ENCODE measurements at regions not wholly inside any gene's neighbourhood (a gene's known extent, or its start where the extent isn't known, plus 50 kb on each side); places are given as distances from the start of the nearest gene placed in this dataset.

GRCh38 chr1:82091265-82091664 is 290.5 kb downstream of the ADGRL2 start:
- intact Hi-C loops (cut with DNase I): no loop called here
- ATAC-seq (no peak), DNase-seq (no peak)
- H3K4me1 ChIP-seq: no peaks in the 10 kb centered on the region
- no peak for TF ChIP-seq CTCF (IDR thresholded peaks at IDR 0.05)
- no peak for TF ChIP-seq POLR2A (IDR thresholded peaks at IDR 0.05)
- no peak overlapping the region for H3K4me3 ChIP-seq
- no peaks in the 10 kb centered on the region for H3K27me3 ChIP-seq
- WGBS (ENCODE audit: insufficient coverage, low coverage, low lambda C conversion rate, missing lambda C conversion rate): 94% methylated on average over 3 of the region's 3 CpGs
- H3K36me3 ChIP-seq: no peaks in the 10 kb centered on the region
- H3K27ac ChIP-seq: no peak overlapping the region
- no peaks in the 10 kb centered on the region for H3K9me3 ChIP-seq

GRCh38 chr1:82090104-82090503 is 289.4 kb downstream of the ADGRL2 start:
- WGBS (ENCODE audit: insufficient coverage, low coverage, low lambda C conversion rate, missing lambda C conversion rate): 46% methylated on average over 1 of the region's 1 CpG
- Histone ChIP-seq H3K9me3 (no peaks in the 10 kb centered on the region), H3K27ac (no peak overlapping the region), H3K36me3 (no peaks in the 10 kb centered on the region), H3K4me3 (no peak overlapping the region), H3K27me3 (no peaks in the 10 kb centered on the region), H3K4me1 (no peaks in the 10 kb centered on the region)
- TF ChIP-seq POLR2A (IDR thresholded peaks at IDR 0.05) (no peak), CTCF (IDR thresholded peaks at IDR 0.05) (peak; percentile 25 to 48 (median 37))
- intact Hi-C loops (cut with DNase I): no loop called here
- no peak for ATAC-seq
- no peak for DNase-seq

GRCh38 chr1:82086739-82087138 is 286.0 kb downstream of the ADGRL2 start:
- no peak for ATAC-seq
- no peaks in the 10 kb centered on the region for H3K4me1 ChIP-seq
- intact Hi-C loops (cut with DNase I): no loop called here
- no peaks in the 10 kb centered on the region for H3K9me3 ChIP-seq
- TF ChIP-seq CTCF (IDR thresholded peaks at IDR 0.05) (no peak), POLR2A (IDR thresholded peaks at IDR 0.05) (no peak)
- H3K27ac ChIP-seq: no peak overlapping the region
- H3K27me3 ChIP-seq: no peaks in the 10 kb centered on the region
- DNase-seq: no peak
- H3K4me3 ChIP-seq: no peak overlapping the region
- WGBS (ENCODE audit: insufficient coverage, low coverage, low lambda C conversion rate, missing lambda C conversion rate): 44% methylated on average over 2 of the region's 2 CpGs
- H3K36me3 ChIP-seq: no peaks in the 10 kb centered on the region

- 73% methylated on average over 1 of the region's 1 CpG for WGBS (ENCODE audit: insufficient coverage, low coverage, low lambda C conversion rate, missing lambda C conversion rate)
- intact Hi-C loops (cut with DNase I): no loop called here
- H3K9me3 ChIP-seq: no peaks in the 10 kb centered on the region
- H3K4me1 ChIP-seq: no peaks in the 10 kb centered on the region
- H3K27ac ChIP-seq: no peak overlapping the region
- H3K4me3 ChIP-seq: no peak overlapping the region
- no peaks in the 10 kb centered on the region for H3K27me3 ChIP-seq
- TF ChIP-seq POLR2A (IDR thresholded peaks at IDR 0.05): no peak
- no peak for TF ChIP-seq CTCF (IDR thresholded peaks at IDR 0.05)
- no peaks in the 10 kb centered on the region for H3K36me3 ChIP-seq
- DNase-seq (no peak), ATAC-seq (no peak)
Observed at GRCh38 chr1:82079607-82080006, 278.9 kb downstream of the ADGRL2 start.

GRCh38 chr1:82073659-82074058 is 272.9 kb downstream of the ADGRL2 start:
- Histone ChIP-seq H3K4me1 (no peaks in the 10 kb centered on the region), H3K36me3 (no peaks in the 10 kb centered on the region), H3K27ac (no peak overlapping the region), H3K9me3 (no peaks in the 10 kb centered on the region), H3K4me3 (no peak overlapping the region), H3K27me3 (no peaks in the 10 kb centered on the region)
- no peak for TF ChIP-seq CTCF (IDR thresholded peaks at IDR 0.05)
- TF ChIP-seq POLR2A (IDR thresholded peaks at IDR 0.05): no peak
- intact Hi-C loops (cut with DNase I): no loop called here
- ATAC-seq (no peak), DNase-seq (no peak)
- WGBS (ENCODE audit: insufficient coverage, low coverage, low lambda C conversion rate, missing lambda C conversion rate): 86% methylated on average over 1 of the region's 1 CpG

Data from right lobe of liver (tissue), 6 donors.